ENCODE measurements at regions not wholly inside any gene's neighbourhood (a gene's known extent, or its start where the extent isn't known, plus 50 kb on each side); places are given as distances from the start of the nearest gene placed in this dataset.

- Histone ChIP-seq H3K36me3 (no peaks in the 10 kb centered on the region), H3K9ac (no peak overlapping the region), H3K9me3 (replicated peaks in 1 of 11) (peaks cover 21 to 39% (median 26%) of the 10 kb centered on the region in 11 experiments), H4K20me1 (no peaks in the 10 kb centered on the region; a peak in 1 of 22 replicates), H3K27ac (no peak overlapping the region), H3K27me3 (no peaks in the 10 kb centered on the region), H3K4me2 (no peak overlapping the region), H3K4me1 (no peaks in the 10 kb centered on the region), H3K4me3 (no peak overlapping the region)
- no peak for TF ChIP-seq Cebpa-rat (IDR thresholded peaks at IDR 0.05)
Observed at GRCh38 chr12:39144613-39145061, 239.2 kb upstream of the CPNE8 start.

- no peak overlapping the region for H3K4me2 ChIP-seq
- no peaks in the 10 kb centered on the region for H4K20me1 ChIP-seq
- no peaks in the 10 kb centered on the region for H3K36me3 ChIP-seq
- H3K27me3 ChIP-seq = no peaks in the 10 kb centered on the region
- H3K4me1 ChIP-seq = no peaks in the 10 kb centered on the region
- no peak overlapping the region for H3K27ac ChIP-seq
- H3K9me3 ChIP-seq (replicated peaks in 1 of 11) = no peaks in the 10 kb centered on the region
- no peak overlapping the region for H3K9ac ChIP-seq
- no peak for TF ChIP-seq Cebpa-rat (IDR thresholded peaks at IDR 0.05)
- no peak overlapping the region for H3K4me3 ChIP-seq
Observed at GRCh38 chr12:39138268-39138667, 232.9 kb upstream of the CPNE8 start.

GRCh38 chr12:39127401-39127800 lies 222.0 kb upstream of the CPNE8 start:
- H3K27me3 ChIP-seq = no peaks in the 10 kb centered on the region
- no peaks in the 10 kb centered on the region for H3K36me3 ChIP-seq
- no peak overlapping the region for H3K9ac ChIP-seq
- H3K4me1 ChIP-seq = no peaks in the 10 kb centered on the region
- TF ChIP-seq Cebpa-rat (IDR thresholded peaks at IDR 0.05) = no peak
- no peak overlapping the region for H3K27ac ChIP-seq
- H3K4me3 ChIP-seq = no peak overlapping the region
- H3K9me3 ChIP-seq (replicated peaks in 1 of 11) = no peaks in the 10 kb centered on the region
- H3K4me2 ChIP-seq = no peak overlapping the region
- H4K20me1 ChIP-seq = no peaks in the 10 kb centered on the region

- Histone ChIP-seq H3K9ac (no peak overlapping the region), H3K9me3 (replicated peaks in 1 of 11) (no peaks in the 10 kb centered on the region), H3K4me2 (no peak overlapping the region), H3K4me1 (no peaks in the 10 kb centered on the region), H3K4me3 (no peak overlapping the region), H4K20me1 (no peaks in the 10 kb centered on the region), H3K27me3 (no peaks in the 10 kb centered on the region), H3K36me3 (no peaks in the 10 kb centered on the region), H3K27ac (no peak overlapping the region)
- TF ChIP-seq Cebpa-rat (IDR thresholded peaks at IDR 0.05) = no peak
Observed at GRCh38 chr12:39125566-39125965, 220.2 kb upstream of the CPNE8 start.

GRCh38 chr12:39124768-39125167 lies 219.4 kb upstream of the CPNE8 start:
- H4K20me1 ChIP-seq = no peaks in the 10 kb centered on the region
- no peaks in the 10 kb centered on the region for H3K9me3 ChIP-seq (replicated peaks in 1 of 11)
- no peaks in the 10 kb centered on the region for H3K27me3 ChIP-seq
- H3K36me3 ChIP-seq = no peaks in the 10 kb centered on the region
- H3K4me2 ChIP-seq = no peak overlapping the region
- no peak for TF ChIP-seq Cebpa-rat (IDR thresholded peaks at IDR 0.05)
- no peak overlapping the region for H3K4me3 ChIP-seq
- no peaks in the 10 kb centered on the region for H3K4me1 ChIP-seq
- H3K9ac ChIP-seq = no peak overlapping the region
- H3K27ac ChIP-seq = no peak overlapping the region

- H4K20me1 ChIP-seq = no peaks in the 10 kb centered on the region
- H3K9ac ChIP-seq = no peak overlapping the region
- H3K27ac ChIP-seq = no peak overlapping the region
- no peaks in the 10 kb centered on the region for H3K4me1 ChIP-seq
- no peaks in the 10 kb centered on the region for H3K27me3 ChIP-seq
- no peak overlapping the region for H3K4me2 ChIP-seq
- no peak overlapping the region for H3K4me3 ChIP-seq
- no peaks in the 10 kb centered on the region for H3K36me3 ChIP-seq
- no peaks in the 10 kb centered on the region for H3K9me3 ChIP-seq (replicated peaks in 1 of 11)
- no peak for TF ChIP-seq Cebpa-rat (IDR thresholded peaks at IDR 0.05)
Observed at GRCh38 chr12:39123580-39124253, 218.3 kb upstream of the CPNE8 start.

GRCh38 chr12:39122562-39123204 lies 217.3 kb upstream of the CPNE8 start:
- Histone ChIP-seq H3K9me3 (replicated peaks in 1 of 11) (no peaks in the 10 kb centered on the region), H3K4me1 (no peaks in the 10 kb centered on the region), H3K27ac (no peak overlapping the region), H4K20me1 (no peaks in the 10 kb centered on the region), H3K9ac (no peak overlapping the region), H3K4me2 (no peak overlapping the region), H3K4me3 (no peak overlapping the region), H3K36me3 (no peaks in the 10 kb centered on the region), H3K27me3 (no peaks in the 10 kb centered on the region)
- TF ChIP-seq Cebpa-rat (IDR thresholded peaks at IDR 0.05) = no peak

- H3K9me3 ChIP-seq (replicated peaks in 1 of 11) = no peaks in the 10 kb centered on the region
- no peaks in the 10 kb centered on the region for H3K27me3 ChIP-seq
- H3K27ac ChIP-seq = no peak overlapping the region
- TF ChIP-seq Cebpa-rat (IDR thresholded peaks at IDR 0.05) = no peak
- H3K4me2 ChIP-seq = no peak overlapping the region
- no peaks in the 10 kb centered on the region for H3K36me3 ChIP-seq
- H3K9ac ChIP-seq = no peak overlapping the region
- no peaks in the 10 kb centered on the region for H4K20me1 ChIP-seq
- H3K4me1 ChIP-seq = no peaks in the 10 kb centered on the region
- H3K4me3 ChIP-seq = no peak overlapping the region
Observed at GRCh38 chr12:39116861-39117260, 211.5 kb upstream of the CPNE8 start.

GRCh38 chr12:39112064-39112463 lies 206.7 kb upstream of the CPNE8 start:
- Histone ChIP-seq H3K4me3 (no peak overlapping the region), H4K20me1 (no peaks in the 10 kb centered on the region), H3K27me3 (no peaks in the 10 kb centered on the region), H3K9ac (no peak overlapping the region), H3K4me1 (no peaks in the 10 kb centered on the region), H3K4me2 (no peak overlapping the region), H3K36me3 (no peaks in the 10 kb centered on the region), H3K27ac (no peak overlapping the region), H3K9me3 (replicated peaks in 1 of 11) (no peaks in the 10 kb centered on the region)
- TF ChIP-seq Cebpa-rat (IDR thresholded peaks at IDR 0.05) = no peak

- no peaks in the 10 kb centered on the region for H4K20me1 ChIP-seq
- peaks cover 0 to 6% (median 0%) of the 10 kb centered on the region in 11 experiments; a peak in 1 of 22 replicates for H3K9me3 ChIP-seq (replicated peaks in 1 of 11)
- H3K27ac ChIP-seq = no peak overlapping the region
- no peaks in the 10 kb centered on the region for H3K27me3 ChIP-seq
- H3K36me3 ChIP-seq = no peaks in the 10 kb centered on the region
- H3K4me2 ChIP-seq = no peak overlapping the region
- no peak overlapping the region for H3K9ac ChIP-seq
- TF ChIP-seq Cebpa-rat (IDR thresholded peaks at IDR 0.05) = no peak
- no peaks in the 10 kb centered on the region for H3K4me1 ChIP-seq
- no peak overlapping the region for H3K4me3 ChIP-seq
Observed at GRCh38 chr12:39105111-39105510, 199.7 kb upstream of the CPNE8 start.
